ENCODE measurements at regions not wholly inside any gene's neighbourhood (a gene's known extent, or its start where the extent isn't known, plus 50 kb on each side); places are given as distances from the start of the nearest gene placed in this dataset.
"Not testable (repeated sequence)": the region's sequence is repeated elsewhere in the genome, so short reads cannot be mapped to it uniquely, and the experiment has no call there.

DNA sequence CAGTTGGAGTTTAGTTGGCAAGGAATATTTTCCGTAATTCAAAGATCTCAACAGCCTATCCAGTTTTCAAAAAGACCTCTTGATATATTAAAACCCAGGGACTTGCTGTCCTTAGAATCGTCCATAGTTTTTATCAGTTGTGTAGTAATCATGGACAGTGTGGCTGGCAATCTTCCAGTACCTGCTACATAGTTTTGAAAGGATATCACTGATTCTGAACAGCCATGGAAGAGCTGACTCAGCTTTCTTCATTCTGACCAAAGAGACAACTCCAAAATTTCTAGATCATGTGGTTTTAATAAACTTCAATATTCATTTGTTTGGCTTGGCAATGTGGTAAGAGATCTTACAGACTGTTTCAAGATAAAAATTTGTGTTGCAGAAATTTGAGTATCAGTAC lies 616.7 kb downstream of the TDRD15 start:
- DNase-seq = no peak

DNA sequence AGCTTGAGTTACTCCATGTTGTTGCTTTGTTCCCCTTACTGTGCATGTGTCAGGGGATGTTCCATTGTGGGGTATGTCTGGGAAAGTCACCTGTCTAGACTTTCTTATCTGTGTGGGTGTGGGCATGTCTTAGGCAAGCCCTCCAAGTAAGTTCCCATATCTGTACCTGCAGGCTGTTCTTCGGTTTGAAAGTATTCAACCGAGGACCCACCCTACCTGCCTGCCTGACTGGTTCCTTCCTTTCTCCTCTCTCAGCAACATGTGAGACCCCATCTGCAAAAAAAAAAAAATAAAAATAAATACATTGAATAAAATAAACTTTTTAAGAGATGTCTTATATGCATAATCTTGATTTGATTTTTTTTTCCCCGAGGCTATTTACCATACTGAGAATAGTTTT lies 622.7 kb downstream of the TDRD15 start:
- no peak for DNase-seq

DNA sequence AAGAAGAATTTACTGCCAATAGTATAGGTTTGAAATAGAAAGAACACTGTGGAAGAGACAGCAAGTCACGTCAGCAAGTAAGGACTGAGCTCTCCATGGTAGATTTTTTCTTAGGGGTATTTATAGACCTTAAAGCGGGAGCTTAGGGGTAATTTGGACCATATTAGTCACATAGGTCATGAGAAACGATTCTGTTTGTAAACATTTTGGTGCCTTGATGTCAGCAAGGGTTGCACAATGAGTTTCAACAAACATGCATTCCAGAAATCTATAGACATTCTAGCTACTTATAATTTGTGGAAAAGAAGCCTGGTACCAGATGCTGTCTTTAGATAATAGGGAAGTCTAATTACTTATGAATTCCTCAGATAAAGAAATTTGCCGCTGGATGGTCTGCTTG lies 624.7 kb downstream of the TDRD15 start:
- DNase-seq = no peak

DNA sequence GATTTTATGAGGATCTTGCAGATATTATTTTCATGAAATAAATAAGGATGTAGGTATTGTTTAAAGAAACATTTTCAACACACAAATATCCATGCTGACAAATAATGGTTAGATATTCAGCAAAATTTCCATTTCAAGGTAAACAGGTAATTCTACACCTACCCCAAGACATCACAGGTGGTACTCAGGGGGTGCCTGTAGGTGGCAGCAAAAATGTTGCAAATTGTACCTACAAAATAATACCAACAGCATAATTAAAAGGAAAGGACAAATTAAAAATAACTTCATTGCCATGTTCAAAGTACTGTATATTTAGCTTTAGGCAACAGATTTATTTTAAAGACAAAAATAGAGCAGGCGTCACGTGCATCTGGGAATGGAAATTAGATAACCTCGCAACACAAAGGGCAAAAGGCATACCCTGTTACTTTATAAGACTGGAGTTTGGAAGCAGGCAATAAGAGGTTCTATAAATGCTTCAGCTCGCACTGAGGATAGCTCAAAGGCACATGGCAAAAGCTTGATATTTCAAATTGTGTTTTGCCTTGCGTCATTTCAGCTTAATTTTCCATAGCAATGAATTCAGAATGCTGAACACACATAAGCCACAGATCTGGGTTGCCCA lies 630.5 kb downstream of the TDRD15 start:
- no peak for DNase-seq

DNA sequence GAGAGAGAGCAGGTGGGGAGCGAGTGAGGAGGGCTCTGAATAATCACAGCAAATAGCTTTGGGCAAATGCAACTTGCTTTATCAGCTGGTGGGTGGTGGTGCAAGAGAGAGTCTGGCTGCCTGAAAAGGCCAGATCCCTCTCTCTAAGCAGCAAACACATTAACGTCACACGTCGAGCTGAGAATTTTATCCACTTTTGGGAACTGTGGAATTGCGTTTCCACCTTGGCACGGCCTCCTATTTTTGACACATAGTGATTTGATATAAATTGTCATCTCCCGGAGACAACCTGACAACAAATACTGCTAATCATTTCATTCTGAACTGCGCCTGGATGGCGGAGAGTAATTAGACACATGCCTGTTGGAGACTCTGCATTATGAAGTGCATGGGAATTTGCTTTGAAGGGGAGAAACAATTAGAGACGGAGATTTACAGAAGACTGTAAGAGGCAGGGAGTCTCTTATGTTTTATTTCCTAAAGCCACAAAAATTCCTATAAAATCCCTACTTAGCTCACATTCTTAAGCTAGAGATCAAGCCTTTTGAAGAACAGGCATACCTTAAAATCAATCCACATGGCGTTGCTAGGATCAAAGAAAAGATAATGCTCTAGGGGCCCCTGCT lies 634.1 kb downstream of the TDRD15 start:
- no peak for DNase-seq

DNA sequence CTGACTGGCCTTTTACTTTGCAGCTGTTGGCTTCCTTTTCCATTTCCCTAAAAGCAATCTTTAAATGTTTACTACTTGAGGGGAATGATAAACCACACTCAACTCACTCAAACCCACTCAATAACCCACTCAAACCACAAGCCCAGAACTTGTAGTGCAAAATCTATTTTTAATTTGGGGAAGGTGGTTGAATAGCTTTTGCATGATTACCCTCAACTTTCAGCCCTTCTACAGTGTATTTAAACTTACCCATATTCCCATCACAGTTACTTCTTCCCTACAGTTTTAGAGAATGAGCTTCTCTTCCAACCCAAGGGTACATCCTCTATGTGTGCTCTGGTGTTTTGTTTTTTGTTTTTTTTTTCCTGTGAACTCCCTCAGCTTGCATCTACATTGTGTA lies 636.1 kb downstream of the TDRD15 start:
- no peak for DNase-seq

DNA sequence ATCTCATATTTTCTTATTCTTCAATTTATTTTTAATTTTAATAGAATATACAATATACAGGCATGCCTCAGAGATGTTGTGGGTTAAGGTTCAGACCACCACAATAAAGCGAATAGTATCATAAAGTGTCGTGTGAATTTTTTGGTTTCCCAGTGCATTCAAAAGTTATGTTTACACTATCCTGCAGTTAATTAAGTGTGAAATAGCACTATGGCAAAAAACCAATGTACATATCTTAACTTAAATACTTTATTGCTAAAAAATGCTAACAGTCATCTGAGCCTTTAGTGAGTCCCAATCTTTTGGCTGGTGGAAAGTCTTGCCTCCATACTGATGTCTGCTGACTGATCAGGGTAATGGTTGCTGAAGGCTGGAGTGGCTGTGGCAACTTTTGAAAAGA lies 637.6 kb downstream of the TDRD15 start:
- no peak for DNase-seq

DNA sequence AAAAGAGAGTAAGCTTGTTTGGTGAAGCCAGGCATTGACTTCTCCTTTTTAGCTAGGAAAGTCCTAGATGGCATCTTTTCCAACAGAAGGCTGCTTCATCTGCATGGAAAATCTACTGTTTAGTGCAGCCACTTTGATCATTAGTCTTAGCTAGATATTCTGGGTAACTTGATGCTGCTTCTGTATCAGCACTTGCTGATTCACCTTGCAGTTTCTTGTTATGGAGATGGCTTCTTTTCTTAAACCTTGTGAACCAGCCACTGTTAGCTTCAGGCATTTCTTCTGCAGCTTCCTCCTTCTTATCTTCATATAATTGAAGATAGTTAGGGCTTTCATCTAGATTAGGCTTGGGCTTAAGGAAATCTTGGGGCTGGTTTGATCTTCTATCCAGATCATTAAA lies 639.7 kb downstream of the TDRD15 start:
- no peak for DNase-seq

DNA sequence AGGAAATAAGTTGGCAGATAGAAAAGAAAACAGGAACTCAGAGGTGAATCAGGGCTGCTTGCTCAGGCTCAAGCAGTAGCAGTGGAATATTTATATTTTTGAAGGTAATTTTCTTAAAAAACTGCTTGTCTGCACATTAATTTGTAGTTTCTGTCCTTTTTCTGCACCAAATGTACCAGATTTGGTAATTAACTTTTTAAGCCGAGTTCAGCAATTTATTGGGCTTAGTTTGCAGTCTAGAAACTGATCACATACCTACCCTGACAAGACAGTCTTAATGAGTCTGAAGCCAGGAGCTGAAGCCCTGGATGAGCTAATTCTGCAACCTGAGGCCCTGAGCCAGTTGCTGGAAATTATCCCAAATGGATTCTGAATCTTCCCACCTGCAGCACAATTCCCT lies 647.0 kb downstream of the TDRD15 start:
- DNase-seq = no peak

DNA sequence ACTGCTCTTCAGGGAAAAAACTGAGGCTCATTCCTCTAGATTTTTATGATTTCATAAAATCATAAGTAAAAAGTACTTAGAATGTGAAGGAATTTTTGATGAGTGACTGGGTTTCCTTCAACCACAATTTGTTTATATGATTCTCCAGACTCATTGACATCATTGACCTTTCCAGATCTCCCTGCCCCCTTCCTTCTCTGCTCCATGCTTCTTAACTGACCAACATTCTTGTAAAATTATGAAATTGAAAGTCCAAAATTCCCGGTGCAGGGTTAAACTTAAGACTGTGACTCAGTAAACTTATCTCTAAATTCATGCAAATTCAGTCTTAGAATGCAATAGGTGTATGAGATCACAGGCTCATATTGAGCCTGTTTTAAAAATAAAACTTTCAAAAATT lies 648.9 kb downstream of the TDRD15 start:
- DNase-seq = no peak

DNA sequence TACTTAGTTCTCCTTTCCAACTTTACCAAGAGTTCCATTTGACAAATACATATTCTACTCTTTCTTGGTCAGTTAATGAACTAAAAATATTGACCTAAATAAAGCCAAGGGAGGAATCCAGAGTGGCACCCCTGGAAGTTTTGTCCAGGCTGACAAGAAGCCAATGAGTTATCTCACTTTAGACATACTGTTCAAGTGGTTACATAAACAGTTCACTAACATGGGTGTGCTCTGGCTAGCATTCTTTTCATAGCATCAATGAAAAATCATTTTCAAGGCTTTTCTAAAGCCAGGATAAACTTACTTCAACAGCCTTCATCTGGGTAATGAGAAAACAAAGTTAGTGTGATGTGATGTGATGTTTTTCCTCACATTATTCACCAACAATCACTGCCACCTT lies 649.4 kb downstream of the TDRD15 start:
- no peak for DNase-seq

DNA sequence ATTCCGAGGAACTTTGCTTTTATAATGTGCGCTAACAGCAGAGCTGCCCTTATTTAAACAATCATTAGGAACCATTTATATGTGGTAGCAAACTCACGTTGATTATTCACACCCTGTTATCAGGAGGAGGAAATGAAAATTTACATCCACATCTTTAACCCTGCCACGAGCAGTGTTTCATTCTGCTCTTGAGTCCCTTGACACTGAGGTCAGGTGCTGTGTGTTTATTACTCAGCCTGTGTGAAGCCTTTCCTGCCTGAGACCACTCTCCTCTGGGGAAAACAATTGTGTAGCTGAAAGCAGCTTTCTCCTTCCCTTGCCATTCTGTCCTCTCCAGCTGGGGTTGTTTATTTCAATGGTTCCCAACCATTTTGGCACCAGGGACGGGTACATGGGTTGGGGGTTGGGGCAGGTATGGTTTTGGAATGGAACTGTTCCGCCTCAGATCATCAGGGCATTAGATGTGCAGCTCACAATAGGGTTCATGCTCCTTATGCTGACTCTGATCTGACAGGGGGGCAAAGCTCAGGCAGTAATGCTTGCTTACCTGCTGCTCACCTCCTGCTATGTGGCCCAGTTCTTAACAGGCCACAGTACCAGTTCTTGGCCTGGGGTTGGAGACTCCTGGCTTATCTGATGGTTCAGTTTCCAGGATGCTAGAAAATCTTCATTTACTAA lies 651.1 kb downstream of the TDRD15 start:
- no peak for DNase-seq

DNA sequence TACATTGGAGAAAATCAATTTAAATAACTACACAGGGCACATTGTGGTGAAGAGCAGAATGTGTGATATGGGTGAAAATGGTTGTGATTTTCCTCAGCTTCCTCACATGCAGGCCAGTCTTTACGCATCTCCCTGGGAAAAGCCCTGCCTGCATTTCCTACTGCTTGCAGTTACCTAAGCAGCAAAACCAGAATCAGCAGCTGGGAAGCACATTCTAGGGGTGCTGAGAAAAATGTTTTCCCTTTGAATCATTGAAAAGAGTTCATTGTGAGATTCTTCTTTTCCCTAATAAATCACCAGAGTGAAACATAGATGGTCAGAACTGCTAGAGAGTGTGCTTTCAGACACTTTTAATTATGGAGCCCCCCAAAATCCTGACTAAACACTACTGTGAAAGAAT lies 656.0 kb downstream of the TDRD15 start:
- no peak for DNase-seq

DNA sequence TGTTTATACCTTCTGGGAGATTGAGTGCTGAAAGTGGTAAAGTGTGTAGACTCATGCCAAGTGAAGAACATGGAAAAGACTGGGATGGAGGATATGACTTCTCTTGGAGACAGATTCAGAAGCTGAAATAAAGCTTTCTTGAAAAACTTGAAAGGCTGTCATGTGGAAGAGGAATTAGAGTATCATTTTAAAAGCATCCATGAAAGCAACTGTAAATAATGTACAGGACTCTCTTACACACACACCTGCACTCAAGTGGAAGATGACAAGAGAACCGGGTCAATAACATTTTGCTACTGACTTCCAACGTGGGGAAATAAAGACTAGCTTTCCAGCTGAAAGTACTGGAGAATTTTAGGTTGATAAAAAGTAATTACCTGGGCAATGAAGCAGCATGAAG lies 658.2 kb downstream of the TDRD15 start:
- DNase-seq = no peak

DNA sequence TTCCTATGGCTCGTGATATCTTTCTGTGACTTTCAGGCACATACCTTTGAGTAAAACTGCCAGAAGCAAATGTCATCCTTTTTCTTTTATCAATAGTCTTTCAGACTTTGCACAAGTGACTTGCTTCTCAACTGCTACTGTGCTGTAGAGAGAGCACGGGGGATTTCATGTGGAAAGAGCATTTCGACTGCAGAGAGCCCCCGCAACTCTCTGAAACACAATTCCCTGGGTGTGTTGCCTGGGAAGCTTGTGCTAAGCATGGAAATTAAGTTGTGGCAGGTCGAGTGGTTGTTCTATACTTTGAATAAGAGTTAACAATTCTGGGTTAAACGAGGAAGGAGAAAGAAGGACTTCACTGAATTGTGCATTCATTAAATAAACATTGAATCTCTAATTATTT lies 659.1 kb downstream of the TDRD15 start:
- DNase-seq = no peak

DNA sequence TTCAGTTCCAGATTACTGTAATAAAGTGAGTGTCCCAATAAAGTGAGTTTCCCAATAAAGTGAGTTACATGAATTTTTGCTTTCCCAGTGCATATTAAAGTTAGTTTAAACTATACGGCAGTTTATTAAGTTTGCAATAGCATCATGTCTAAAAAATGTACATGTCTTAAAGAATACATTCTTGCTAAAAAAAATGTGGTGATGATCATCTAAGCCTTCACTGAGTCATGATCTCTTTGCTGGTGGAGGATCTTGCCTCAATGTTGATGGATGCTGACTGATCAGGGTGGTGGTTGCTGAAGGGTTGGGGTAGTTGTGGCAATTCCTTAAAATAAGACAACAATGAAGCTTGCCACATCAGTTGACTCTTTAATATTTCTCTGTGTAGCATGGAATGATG lies 664.2 kb downstream of the TDRD15 start:
- no peak for DNase-seq

DNA sequence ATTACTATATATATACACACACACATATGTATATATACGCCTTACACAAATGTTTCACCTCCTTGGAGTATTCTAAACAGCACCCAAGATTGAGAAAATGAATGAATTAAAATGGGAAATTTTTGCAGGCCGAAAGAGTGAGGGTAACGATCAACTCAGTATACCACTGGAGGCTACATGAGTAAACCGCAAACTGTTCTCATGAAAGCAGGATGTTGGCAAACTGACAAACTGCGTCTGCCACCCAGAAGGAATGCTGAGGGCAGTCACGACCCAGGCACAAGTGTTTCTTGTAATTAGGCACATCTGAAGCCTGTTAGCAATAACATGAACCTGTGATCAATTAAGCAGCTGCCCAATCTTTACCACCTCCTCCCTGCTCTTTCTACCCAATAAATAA lies 666.5 kb downstream of the TDRD15 start:
- not testable (repeated sequence) for DNase-seq

DNA sequence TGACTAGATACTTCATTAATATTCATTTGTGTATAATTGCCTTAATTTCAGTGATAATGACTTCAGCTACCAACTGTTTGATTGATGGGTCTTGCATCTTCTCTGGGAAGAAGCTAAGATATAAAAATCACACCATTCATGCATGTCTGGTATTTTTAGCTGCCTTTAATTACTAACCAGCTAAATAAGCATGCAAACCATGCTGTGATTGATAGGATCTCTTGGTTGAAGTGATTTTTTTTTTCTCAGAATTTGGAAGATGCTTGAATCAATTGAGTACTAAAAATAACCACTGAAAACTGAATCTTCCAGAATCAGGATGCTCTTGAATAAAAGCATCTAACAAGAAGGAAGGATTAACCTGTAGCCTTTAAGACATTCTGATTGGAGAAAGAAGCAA lies 668.8 kb downstream of the TDRD15 start:
- no peak for DNase-seq

DNA sequence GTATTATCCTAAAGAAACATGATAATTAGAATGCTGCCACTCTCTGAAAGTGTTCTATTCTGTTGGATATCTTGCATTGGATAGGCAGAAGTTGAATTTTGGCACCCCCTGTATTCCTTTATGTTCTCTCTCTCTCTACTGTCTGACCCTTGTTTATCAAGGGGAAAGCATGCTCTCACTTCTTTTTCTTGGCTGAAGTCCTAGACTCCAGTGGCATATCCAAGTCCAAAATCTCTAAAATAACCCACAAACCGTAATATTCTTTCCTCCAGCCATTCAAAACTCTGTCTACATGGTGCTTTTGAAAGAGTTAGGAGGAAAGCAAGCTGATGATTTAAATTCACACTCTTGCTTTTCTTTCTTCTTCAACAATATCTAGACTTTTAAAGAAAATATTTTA lies 669.7 kb downstream of the TDRD15 start:
- no peak for DNase-seq

DNA sequence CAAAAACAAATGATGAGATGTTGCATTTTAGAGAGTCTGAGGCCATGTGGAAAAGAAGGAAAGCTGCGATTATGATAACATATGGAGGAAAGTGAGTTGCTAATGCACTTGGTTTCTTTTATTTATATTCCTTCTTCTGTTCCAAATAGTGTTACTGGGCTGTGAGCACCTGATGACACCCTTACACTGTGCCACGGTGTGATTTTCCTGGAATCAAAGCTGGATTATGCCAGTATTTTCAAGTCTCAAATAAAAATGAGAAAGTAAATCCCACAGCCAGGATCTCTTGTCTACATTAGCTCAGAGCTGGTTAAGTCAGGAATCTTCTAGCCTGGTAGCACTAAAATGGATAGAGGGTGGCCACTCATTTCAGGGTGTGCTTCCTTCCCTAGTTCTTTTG lies 670.8 kb downstream of the TDRD15 start:
- no peak for DNase-seq

DNA sequence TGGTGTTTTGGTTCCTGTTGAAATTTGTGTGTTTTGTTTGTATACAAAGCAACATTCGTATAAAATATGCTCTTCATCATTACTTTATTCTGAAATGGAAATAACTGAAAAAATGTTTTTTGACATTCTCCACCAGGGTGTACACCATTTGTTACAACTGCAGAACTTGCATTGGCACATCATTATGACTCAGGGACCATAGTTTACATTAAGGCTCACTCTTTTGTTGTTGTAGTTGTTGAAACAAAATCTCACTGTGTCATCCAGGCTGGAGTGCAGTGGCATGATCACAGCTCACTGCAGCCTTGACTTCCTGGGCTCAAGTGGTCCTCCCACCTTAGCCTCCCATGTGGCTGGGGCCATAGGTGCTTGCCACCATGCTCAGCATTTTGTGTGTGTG lies 676.6 kb downstream of the TDRD15 start:
- DNase-seq = no peak

DNA sequence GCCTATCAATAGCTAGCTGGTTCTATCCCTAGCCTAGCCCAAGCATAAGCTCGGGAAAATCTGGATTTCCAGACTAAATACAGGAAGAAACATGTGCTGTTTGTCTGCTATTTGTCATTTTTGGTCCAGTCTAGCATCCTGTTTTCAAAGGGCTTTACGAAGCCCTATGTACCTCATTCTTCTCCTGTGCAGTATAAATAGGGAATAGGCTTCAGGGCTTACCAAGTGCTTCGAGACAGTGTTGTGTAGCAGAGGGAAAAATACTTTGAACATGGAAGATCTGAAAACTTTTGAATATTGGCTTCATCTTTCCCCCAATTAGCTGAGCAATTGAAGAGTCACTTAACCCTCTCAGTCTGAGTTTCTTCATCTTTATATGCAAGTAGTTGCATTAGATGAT lies 679.8 kb downstream of the TDRD15 start:
- DNase-seq = no peak

DNA sequence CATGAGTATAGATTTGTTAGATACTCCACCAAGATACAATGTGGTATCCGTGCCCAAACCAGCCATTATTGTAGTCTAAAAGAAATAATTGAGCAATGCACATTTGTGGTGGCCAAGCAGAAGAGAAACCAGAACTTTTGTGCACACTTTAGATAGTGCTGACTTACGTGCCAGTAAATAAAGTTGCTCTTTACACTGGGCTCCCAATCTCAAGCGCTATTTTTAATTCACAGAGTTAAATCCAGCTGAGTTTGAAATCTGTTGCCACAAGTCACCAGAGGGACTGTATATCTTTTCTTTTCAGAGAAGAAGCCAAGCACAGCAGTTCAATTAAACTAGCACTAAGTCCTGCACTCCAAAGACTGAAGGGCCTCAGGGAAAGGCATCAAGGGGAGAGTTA lies 680.4 kb downstream of the TDRD15 start:
- DNase-seq = no peak

DNA sequence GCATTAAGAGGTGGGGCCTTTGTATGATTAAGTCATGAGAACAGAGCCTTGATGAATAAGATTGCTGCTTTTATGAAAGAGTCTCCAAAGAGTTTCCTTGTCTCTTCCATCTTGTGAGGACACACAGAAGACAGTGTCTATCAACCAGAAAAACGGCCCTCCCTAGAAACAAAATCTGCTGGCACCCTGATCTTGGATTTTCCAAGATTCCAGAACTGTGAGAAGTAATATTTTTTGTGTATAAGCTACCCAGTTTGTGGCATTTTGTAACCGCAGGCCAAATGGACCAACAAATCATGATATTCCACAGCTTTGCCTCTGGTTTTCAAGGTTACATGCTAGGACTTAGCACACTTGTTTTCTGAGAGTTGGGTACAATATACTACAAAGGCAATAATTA lies 687.8 kb downstream of the TDRD15 start:
- no peak for DNase-seq

DNA sequence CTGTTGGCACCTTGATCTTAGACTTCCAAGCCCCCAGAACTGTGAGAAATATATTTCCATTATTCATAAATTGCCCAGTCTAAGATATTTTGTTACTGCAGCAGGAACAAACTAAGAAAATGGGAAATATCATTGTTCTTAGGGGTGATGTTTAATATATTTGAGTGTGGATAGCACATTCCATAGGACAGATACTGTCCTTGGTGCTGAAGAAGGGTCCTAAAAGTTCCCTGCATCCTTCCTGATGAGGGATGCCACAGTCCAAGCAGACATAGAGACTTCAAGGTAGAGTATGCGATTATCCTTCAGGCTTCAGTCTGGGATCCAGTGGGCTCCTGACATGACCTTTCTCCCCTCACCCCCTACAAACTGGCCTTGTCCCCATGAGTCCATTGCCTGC lies 689.0 kb downstream of the TDRD15 start:
- no peak for DNase-seq

Measured in activated naive CD4-positive, alpha-beta T cell treated with anti-CD3 and anti-CD28 coated beads, Interleukin-2, amount 50 U/mL, for 16 hours (primary cell).